ENCODE measurements at regions not wholly inside any gene's neighbourhood (a gene's known extent, or its start where the extent isn't known, plus 50 kb on each side); places are given as distances from the start of the nearest gene placed in this dataset.
"Not testable (repeated sequence)": the region's sequence is repeated elsewhere in the genome, so short reads cannot be mapped to it uniquely, and the experiment has no call there.

DNA sequence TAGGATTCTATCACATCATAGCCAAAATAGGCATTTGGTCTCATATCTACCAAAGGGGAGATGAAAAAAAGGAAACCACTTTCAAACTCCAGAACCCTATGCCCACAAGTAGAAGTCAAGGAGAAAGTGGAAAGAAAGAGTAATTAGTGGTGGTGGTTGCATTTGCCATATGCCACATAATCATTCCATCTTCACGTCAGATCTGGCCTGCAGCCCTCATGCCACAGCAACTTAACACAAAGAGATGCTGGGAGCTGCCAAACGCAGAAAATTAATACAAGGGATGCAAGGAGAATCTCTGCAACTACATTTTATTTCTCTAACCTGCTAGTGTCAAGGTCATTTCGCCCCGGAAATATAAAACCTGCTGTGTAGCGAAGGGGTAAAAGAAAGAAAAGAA lies 148.6 kb upstream of the FOXN3 start:
- DNase-seq (ENCODE audit: low read depth), result no peak

GRCh38 chr14:89564989-89565388 lies 148.0 kb upstream of the FOXN3 start:
- DNase-seq (ENCODE audit: low read depth), result no peak

DNA sequence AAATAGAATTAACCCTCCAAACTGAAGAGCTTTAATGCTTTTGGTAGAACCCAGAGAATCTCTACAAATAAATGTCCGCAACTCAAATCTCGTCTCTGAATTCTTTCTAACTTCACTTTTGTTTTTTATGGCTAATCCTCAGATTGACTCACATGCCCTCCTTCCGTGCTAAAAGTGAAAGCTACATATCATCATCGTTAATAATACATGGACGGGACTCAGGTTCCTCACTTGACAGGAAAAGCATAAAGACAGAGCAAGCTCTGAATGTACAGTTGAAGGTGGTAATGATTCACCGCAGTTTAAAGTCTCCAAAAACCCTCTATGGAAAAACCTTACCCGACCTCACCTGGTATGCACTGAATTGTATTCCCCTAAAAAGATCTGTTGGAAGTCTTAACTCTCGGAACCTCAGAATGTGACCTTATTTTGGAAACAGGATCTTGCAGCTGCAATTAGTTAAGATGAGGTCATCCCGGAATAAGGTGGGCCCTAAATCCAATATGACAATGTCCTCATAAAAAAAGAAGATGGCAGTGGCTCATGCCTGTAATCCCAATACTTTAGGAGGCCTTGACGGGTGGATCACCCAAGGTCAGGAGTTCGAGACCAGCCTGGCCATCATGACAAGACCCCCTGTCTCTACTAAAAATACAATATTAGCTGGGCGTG lies 147.4 kb upstream of the FOXN3 start:
- DNase-seq (ENCODE audit: low read depth), result no peak

DNA sequence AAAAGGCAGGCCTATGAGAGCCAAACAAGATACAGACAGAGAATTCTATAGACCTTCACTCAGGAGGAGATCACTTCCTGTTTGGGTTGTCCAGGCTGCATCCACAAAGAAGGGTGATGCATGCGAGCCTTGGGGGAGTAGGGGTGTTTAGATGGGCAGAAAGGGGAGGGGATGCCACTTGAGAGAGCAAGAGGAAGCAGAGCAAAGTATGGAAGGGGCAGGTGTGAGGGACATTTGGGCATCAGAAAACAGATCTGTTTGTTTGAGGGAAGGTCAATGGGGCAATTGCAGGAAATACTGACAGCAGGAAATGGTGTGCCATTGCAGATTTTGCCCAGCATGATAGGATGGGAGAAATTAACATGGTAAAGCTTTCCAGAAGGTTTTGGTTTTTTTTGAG lies 146.4 kb upstream of the FOXN3 start:
- no peak for DNase-seq (ENCODE audit: low read depth)

- no peak for DNase-seq (ENCODE audit: low read depth)
These were observed 134.9 kb upstream of the FOXN3 start for GRCh38 chr14:89551955-89552354.

- DNase-seq (ENCODE audit: low read depth), result no peak
These were observed 134.4 kb upstream of the FOXN3 start for GRCh38 chr14:89551432-89551831.

DNA sequence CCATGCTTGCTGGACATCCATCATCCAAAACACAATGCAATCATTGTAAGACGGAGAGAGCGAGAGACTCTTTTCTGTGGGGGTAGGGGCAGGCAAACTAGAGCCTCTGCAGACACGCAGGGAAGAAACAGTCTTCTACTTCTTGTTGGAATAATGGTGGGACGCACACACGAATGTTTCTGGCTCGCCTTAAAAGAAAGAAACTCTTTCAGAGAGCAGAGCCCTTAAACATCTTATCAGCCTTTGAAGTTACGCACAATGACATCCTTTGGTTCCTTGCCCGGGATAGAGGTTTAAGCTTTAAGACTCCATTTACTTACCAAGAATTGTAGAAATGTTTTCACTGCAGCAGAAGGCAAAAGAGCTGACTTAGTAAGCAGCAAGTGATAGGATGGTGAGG lies 133.8 kb upstream of the FOXN3 start:
- no peak for DNase-seq (ENCODE audit: low read depth)

- DNase-seq (ENCODE audit: low read depth), result peak; percentile 12
These were observed 132.5 kb upstream of the FOXN3 start for GRCh38 chr14:89549381-89550125.

DNA sequence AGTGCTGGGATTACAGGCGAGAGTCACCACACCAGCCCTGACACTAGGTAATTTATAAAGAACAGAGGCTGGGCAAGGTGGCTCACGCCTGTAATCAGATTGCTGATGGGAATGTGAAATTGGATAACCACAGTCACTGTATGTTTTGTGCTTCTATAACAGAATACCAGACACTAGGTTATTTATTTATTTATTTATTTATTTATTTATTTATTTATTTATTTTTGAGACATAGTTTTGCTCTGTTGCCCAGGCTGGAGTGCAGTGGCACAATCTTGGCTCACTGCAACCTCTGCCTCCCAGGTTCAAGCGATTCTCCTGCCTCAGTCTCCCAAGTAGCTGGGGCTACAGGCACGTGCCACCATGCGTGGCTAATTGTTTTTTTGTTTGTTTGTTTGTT lies 130.0 kb upstream of the FOXN3 start:
- DNase-seq (ENCODE audit: low read depth), result not testable (repeated sequence)

DNA sequence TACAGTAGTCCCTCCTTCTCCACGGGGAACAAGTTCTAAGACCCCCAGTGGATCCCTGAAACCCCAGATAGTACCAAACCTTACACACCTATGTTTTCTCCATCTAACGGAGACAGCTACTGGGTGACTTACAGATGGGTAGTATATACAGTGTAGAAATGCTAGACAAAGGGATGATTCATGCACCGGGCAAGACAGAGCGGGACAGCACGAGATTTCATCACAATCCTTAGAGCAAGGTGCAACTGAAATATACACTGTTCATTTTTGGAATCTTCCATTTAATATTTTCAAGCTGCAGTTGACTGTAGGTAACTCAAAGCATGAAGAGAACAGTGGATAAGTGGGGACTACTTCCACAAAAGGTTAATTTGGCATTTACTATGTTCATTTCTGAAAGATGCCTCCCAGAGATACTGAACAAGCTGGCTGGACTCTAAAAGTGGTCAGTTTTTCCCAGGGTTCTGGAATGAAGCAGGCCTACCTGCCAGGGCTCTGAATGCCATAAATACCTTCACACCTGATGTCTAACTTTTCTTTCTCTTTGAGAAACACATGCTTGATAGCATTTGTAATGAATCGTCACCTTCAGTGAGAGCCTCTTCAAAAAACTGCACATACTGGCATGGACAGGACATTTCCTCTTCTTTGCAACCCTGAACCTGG lies 127.7 kb upstream of the FOXN3 start:
- DNase-seq (ENCODE audit: low read depth), result no peak

DNA sequence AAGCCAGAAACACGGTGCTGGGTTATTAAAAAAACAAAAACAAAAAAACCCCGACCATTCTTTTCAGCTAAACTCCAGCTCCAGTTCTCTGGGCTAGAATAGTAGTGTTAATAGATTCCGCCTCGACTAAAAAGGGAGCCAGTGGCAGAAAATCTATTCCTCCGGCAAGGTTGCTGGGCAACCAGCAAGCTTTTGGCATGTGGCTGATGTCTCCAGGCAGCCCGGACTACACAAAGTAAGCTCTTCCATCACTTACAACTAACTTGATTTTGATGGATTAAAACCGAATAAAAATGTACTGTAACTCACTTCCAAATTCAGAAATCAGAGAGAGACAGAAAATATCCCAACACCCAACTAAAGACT lies 126.4 kb upstream of the FOXN3 start:
- DNase-seq (ENCODE audit: low read depth), result no peak

- no peak for DNase-seq (ENCODE audit: low read depth)
These were observed 125.9 kb upstream of the FOXN3 start for GRCh38 chr14:89542786-89543424.

DNA sequence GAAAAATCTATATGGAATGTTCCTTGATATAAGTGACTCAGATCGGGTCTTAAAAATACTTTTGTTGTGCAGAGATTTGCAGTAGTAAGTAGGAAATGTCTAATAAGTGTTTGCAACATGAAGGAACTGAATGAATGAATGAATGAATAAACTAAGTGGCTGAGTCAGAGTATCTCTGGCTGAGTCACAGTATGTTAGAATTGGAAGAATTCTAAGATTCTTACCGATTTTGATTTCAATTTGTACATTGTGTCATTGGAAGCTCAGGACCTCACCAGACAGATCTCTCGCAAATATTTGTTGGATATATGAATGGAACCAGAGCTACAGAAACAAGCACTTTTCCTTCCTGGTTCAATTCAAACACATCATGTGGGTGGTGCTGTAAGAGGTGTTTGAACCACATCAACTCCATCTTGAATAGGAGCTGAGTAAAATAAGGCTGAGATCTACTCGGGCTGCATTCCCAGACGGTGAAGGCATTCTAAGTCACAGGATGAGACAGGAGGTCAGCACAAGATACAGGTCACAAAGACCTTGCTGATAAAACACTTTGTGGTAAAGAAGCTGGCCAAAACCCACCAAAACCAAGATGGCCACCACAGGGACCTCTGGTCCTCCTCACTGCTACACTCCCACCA lies 123.9 kb upstream of the FOXN3 start:
- peak; percentile 71 for DNase-seq (ENCODE audit: low read depth)

GRCh38 chr14:89540009-89540829 lies 123.2 kb upstream of the FOXN3 start:
- no peak for DNase-seq (ENCODE audit: low read depth)

DNA sequence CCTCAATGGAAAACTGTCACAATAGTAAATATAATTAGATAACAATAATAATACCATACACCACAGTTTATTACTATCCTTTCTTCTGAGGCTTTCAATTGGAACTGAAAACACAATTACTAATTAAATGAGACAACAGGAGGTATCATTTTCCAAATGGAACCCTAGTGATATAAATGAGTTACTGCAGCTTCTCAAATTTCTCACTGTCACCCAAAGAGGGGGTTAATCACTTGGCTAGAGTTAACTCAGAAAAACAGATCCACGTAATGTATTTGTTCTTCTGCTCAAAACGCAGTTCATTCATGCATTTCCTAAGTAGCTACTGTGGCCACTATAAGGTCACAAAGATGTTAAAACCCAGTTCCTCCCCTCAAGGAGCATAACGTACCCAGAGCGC lies 120.9 kb upstream of the FOXN3 start:
- no peak for DNase-seq (ENCODE audit: low read depth)

GRCh38 chr14:89534902-89535685 lies 118.1 kb upstream of the FOXN3 start:
- peak; percentile 15 for DNase-seq (ENCODE audit: low read depth)

- no peak for DNase-seq (ENCODE audit: low read depth)
These were observed 116.7 kb upstream of the FOXN3 start for GRCh38 chr14:89533766-89534165.

DNA sequence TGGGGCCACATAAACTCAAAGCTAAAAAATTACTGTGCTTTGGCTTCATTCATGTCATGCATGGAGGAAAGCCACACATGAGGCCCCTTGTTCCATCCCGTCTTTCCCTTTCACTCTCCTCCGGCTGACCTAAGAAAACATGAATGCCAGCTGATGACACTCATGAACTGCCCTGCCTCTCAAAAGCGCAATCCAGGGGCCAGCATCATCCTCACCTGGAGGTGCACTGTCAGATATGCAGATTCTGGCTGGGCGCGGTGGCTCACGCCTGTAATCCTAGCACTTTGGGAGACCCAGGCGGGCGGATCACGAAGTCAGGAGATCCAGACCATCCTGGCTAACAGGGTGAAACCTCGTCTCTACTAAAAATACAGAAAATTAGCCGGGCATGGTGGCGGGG lies 116.1 kb upstream of the FOXN3 start:
- no peak for DNase-seq (ENCODE audit: low read depth)

DNA sequence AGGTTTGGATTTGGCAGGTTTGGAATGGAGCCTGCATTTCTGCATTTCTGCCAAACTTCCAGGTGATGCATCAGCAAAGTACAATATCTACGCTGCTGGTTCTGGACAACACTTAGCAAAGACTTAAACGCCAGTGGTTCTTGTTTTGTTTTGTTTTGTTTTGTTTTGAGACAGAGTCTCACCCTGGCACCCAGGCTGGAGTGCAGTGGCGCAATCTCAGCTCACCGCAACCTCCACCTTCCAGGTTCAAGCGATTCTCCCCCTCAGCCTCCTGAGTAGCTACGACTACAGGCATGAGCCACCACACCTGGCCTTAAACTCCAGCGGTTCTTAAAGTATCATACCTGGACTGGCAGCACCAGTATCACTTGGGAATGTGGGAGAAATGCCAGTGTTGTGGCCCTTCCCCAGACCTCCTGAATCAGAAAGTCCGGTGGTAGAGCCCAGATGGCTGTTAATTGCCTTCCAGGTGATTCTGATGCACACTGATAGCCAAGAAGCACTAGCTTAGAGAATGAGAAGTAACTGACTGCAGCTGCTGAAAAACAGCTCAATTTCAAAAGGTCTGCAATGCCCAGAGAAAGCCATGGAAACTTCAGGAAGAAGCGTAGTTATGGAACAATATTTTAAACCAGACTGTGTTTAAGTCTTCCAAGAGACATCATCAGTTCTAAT lies 114.8 kb upstream of the FOXN3 start:
- no peak for DNase-seq (ENCODE audit: low read depth)
